ENCODE measurements at regions not wholly inside any gene's neighbourhood (a gene's known extent, or its start where the extent isn't known, plus 50 kb on each side); places are given as distances from the start of the nearest gene placed in this dataset.

- TF ChIP-seq POLR2A (IDR thresholded peaks at IDR 0.05) (no peak), CTCF (IDR thresholded peaks at IDR 0.05) (no peak), POLR2AphosphoS5 (IDR thresholded peaks at IDR 0.05) (no peak)
These were observed 98.1 kb upstream of the MAX start for GRCh38 chr14:65200454-65200853.
